HUDEP-2 (cell line): ENCODE measurements at regions not wholly inside any gene's neighbourhood (a gene's known extent, or its start where the extent isn't known, plus 50 kb on each side); places are given as distances from the start of the nearest gene placed in this dataset.
A peak's percentile ranks its signal among the peaks of the same experiment; 100 is the strongest.

ENCODE experiments used
- DNase-seq, 76 experiments: peaks; one replicate each; lab custom pipeline; 2025; ENCODE audit not compliant: unreplicated experiment in 76 of 76; lab: John Stamatoyannopoulos, UW

DNA sequence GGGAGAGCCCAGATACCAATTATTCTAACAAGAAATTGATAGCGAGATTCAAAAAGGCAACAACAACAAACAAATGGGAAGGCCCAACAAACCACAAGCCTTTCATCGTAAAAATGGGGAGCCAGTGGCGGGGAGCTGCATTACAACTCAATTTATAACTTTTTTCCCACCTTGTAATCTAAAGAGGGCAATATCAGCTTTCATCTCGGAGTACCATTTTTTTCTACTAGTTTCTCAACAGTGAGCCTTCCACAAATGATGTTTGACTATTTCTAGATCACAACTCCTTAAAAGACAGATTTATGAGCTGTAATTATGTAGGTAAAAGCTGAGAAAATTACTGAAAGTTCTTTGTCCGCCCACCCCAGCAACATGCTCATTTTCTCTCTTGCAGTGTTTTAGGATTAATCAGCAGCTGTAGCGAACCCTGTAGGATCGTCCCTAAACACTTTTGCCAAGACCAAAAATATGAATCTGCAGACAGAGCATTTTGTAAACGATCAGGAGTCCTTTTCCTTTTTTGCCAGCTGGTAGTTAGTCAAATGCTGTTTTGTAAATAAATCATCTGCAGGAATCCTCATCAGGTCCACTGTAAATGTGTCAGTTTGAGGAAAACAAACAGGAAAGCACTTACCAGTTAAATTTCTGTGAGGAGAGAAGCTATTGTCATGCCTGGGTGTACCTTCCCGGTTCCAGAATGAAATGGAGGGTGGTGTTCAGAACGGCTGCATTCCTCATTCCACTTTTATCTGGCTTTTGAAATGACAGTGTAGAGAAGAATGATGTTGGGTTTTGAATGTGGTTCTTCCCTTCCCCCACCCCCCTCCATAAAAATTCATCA is 53.2 kb downstream of the EEF1B2 start:
- DNase-seq, result no peak

DNA sequence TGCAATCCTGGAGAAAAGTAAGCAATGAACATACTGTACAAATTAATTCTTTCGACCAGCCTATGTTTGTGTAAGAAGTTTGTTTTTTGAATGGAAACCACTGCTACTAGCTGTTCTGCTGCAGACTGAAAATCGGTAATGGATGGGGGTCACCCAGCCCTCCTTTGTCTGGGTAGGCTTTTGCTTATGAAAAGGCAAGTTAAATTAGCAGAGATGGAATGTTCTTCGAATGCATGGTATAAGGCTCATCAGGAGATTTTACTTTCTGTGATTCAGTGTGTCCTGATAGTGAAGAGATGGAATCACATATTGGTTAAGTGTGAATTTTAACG is 53.8 kb downstream of the EEF1B2 start:
- DNase-seq, result no peak

DNA sequence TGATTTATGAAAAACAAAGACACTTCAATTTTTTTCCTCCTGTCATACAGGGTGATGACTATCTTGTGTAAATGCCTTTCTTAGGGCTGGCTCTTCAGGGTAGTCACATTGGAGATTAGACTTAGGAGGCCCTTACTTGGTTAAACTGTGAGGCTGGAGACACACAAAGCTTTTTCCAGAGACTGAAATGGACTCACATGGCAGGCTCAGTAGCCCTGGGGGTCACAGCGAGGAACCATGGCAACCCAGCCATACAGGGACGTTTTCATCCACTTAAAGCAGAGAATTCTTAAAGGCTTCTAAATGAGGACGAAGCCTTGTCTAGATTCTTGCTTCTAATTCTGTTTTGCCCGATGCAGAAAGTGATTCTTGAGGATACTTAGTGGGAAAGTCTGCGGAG is 57.3 kb upstream of the ZDBF2 start:
- peak in 1 of 76 experiments; percentile 6 for DNase-seq

DNA sequence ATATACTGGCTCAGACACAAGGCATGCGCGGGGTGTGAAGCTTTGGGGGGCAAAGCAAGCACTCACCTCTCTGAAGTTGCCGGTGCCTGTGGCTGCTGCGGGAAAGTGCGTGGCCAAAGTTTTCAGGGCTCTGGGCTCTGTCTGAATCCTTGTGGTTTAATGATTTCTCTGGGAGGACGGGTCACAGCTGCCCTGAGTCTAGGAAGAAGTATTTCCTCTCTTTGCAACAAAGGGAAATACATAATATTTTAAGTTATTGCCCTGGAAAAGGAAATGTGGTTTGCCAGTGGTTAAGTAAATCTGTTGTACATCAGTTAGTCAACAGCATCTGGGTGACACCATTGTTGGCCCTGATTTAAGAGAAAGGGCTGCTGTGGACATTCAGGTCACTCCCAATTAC is 56.7 kb upstream of the ZDBF2 start:
- DNase-seq, result no peak

DNA sequence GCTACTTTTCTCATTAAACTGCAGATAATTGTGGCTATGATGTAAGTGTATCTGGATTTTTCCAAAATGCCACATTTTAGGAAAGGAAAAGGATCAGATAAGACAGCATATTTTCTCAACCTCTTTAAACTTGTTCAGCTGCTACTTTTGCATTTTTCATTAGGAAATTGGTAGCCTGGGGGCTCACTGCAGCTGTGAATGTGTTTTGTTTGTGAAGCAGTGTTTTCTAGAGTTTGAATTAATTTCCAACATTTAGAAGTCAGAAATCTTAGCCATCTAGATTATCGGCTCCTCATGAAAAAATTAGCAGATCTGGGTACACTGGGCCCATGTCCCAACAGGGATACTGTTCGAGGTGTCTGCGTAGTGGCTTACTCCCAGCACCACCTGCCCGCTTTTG is 56.3 kb upstream of the ZDBF2 start:
- DNase-seq, result no peak

DNA sequence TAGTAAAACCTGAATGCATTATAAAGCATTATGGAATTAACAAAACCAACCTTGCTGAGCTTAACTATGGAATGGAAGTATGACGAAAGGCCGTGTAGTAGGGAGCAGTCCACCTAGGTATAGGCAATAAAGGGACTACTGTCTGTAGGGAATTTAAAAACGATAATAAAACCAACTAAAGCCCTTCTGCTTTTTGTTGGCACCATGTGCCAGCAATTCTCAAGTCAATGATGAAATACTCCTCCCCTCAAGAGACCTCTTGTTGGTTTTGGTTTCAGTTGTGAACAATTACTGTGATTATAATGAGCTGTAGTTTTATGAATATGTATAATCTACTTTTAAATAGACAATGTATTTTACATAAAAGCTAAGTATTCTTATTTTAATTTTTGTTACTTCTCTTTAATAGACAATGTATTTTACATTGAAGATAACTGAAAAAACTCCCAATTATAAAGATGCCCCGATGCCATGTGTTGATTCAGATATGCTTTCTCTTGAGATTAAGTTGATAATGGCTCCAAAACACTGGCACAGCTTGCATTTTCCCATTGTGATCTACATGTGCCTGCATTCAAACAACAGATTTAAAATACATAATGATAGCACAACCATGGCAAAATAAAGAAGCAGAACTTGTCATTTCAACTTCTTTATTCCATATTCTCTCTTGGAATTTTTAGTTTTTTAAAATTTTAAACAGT is 55.5 kb upstream of the ZDBF2 start:
- DNase-seq, result no peak

DNA sequence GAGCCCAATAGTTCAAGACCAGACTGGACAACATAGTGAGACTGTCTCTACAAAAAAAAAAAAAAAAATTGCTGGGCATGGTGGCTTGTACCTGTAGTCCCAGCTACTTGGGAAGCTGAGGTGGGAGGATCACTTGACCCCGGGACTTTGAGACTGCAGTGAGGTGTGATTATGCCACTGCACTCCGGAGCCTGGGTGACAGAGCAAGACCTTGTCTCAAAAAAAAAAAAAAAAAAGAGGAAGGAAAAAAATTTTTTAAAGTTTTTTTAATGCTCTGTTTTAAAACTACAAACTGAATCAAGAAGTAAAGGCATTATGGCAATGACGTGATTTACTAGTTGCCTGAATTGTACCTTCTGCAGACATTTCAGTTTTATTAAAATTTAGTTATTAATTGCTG is 54.5 kb upstream of the ZDBF2 start:
- DNase-seq, result no peak

DNA sequence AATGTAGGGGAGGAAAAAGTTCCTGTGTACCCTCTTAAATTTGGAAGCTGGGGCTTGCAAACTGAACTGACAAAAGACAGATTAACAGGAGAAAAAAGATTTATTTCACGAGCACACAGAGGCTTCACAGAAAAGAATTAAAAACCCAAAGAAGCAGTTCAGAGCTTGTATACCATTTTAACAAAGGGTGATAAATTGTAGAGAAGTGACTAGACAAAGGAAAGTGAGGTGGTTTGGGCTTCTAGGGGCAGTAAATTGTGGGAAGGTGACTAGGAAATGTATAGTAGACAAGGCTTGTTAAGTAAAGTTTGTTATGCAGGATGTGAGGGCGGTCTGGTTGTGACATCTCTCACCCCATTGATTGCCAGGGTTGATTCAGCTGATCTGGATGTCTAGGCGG is 53.5 kb upstream of the ZDBF2 start:
- DNase-seq, result no peak
